GM12878 (cell line): ENCODE measurements at regions not wholly inside any gene's neighbourhood (a gene's known extent, or its start where the extent isn't known, plus 50 kb on each side); places are given as distances from the start of the nearest gene placed in this dataset.

Source experiments
- ATAC-seq: fragments of 200-7000 bp; cut with Tn5 transposase; 3 replicates; pipeline ENCODE4 v1.9.1; 2020; ENCODE audit warnings: mild to moderate bottlenecking, moderate library complexity
- BruUV-seq: library from RNA; stranded (reverse); fragments of 400-500 nt; replicated peaks from 2 replicates; lab custom pipeline; 2021; lab: Mats Ljungman, UMichigan
- CTCF ChIA-PET: fragments of 300-600 bp; sonication (Branson Sonifier 250); formaldehyde crosslinking; extraction: SDS; loops from one replicate; lab custom pipeline; 2021; ENCODE audit warnings: inconsistent platforms; lab: Yijun Ruan, JAX
- POLR2A ChIA-PET: fragments of 350-600 bp; formaldehyde crosslinking; extraction: SDS; loops from one replicate; lab custom pipeline; 2021; ENCODE audit warnings: inconsistent platforms; lab: Charles Lee
- RAD21 ChIA-PET: fragments of 300-600 bp; sonication (Branson Sonifier 250); formaldehyde crosslinking; loops from one replicate; lab custom pipeline; 2023; ENCODE audit warnings: antibody characterized with exemption; ENCODE audit not compliant: unreplicated experiment; lab: Charles Lee
- SMC1A ChIA-PET: fragments of 300-600 bp; sonication (Branson Sonifier 250); formaldehyde crosslinking; loops from one replicate; lab custom pipeline; 2023; ENCODE audit not compliant: unreplicated experiment, uncharacterized antibody; lab: Charles Lee
- DNase-seq: peaks from one replicate; pipeline ENCODE4 v3.0.0-alpha.2; 2011; ENCODE audit warnings: low read depth, low spot score
- FAIRE-seq: peaks from 3 replicates; lab custom pipeline; 2011; peaks lifted over from hg19 to GRCh38; lab: Jason Lieb, UNC
- H2AFZ ChIP-seq: 2 replicates; pipeline ENCODE4 v1.6.0; 2011; ENCODE audit warnings: low read depth, low read length, control low read depth; ENCODE audit not compliant: control insufficient read depth
- H3K27ac ChIP-seq: 2 replicates; pipeline ENCODE4 v1.5.1; 2011; ENCODE audit warnings: control low read depth; ENCODE audit not compliant: control insufficient read depth, insufficient read depth
- H3K27me3 ChIP-seq, 2 experiments: replicated peaks in 1 of 2; 2 replicates each; pipeline versions ENCODE4 v1.6.0 to v1.6.1; 2011; ENCODE audit warnings: low read length in 1 of 2; ENCODE audit not compliant: control insufficient read depth in 2 of 2, insufficient read depth in 2 of 2
- H3K36me3 ChIP-seq, 2 experiments: 2 replicates each; pipeline ENCODE4 v1.5.1; 2011; ENCODE audit warnings: low read length in 1 of 2; ENCODE audit not compliant: control insufficient read depth in 2 of 2, insufficient read depth in 2 of 2
- H3K4me1 ChIP-seq: 2 replicates; pipeline ENCODE4 v1.6.1; 2011; ENCODE audit warnings: mild to moderate bottlenecking, low read length, moderate library complexity, mixed read lengths; ENCODE audit not compliant: control insufficient read depth, insufficient read depth
- H3K4me2 ChIP-seq: 2 replicates; pipeline ENCODE4 v1.6.0; 2011; ENCODE audit warnings: control low read depth; ENCODE audit not compliant: control insufficient read depth, insufficient read depth
- H3K4me3 ChIP-seq: fragments of 200-600 bp; sonication (generic); 2 replicates; pipeline ENCODE4 v1.5.1; 2016
- H3K79me2 ChIP-seq: 2 replicates; pipeline ENCODE4 v1.6.0; 2011; ENCODE audit warnings: low read length; ENCODE audit not compliant: control insufficient read depth, insufficient read depth
- H3K9ac ChIP-seq: 2 replicates; pipeline ENCODE4 v1.8.0; 2011; ENCODE audit warnings: low read length, control low read depth, mixed read lengths; ENCODE audit not compliant: control insufficient read depth, insufficient read depth
- H3K9me3 ChIP-seq: replicated peaks from 3 replicates; pipeline ENCODE4 v1.5.1; 2011; ENCODE audit warnings: mild to moderate bottlenecking, low read length; ENCODE audit not compliant: control insufficient read depth, insufficient read depth
- H4K20me1 ChIP-seq: 2 replicates; pipeline ENCODE4 v1.6.0; 2011; ENCODE audit not compliant: control insufficient read depth, insufficient read depth
- CHD4 ChIP-seq: fragments of 200-600 bp; sonication (generic); IDR thresholded peaks from 2 replicates; pipeline ENCODE4 v1.6.1; 2016; ENCODE audit warnings: mild to moderate bottlenecking
- EGR1 ChIP-seq, 2 experiments: IDR thresholded peaks; 1 replicate in 1 of 2; 2 replicates in 1 of 2; pipeline ENCODE4 v1.6.1; 2011 to 2012; ENCODE audit warnings: low read depth in 2 of 2, low read length in 2 of 2, borderline replicate concordance in 1 of 2, mild to moderate bottlenecking in 1 of 2, moderate library complexity in 1 of 2
- MYC ChIP-seq: IDR thresholded peaks from 2 replicates; pipeline ENCODE4 v1.6.1; 2011; ENCODE audit warnings: mild to moderate bottlenecking, low read length, moderate library complexity, inconsistent platforms; ENCODE audit not compliant: insufficient read depth, insufficient replicate concordance, insufficient read length, severe bottlenecking
- POLR2AphosphoS2 ChIP-seq: IDR thresholded peaks from 2 replicates; pipeline ENCODE4 v1.6.1; 2011; ENCODE audit warnings: low read depth, mild to moderate bottlenecking, low read length, improper control_type of control experiment, moderate library complexity
- WGBS: methylation state at CpG from one replicate; pipeline ENCODE4 v1.1.6; 2016; ENCODE audit warnings: low lambda C conversion rate; ENCODE audit not compliant: insufficient replicate concordance, insufficient coverage; ENCODE audit errors: missing lambda C conversion rate; 5-methylcytosine and 5-hydroxymethylcytosine counted together
- in situ Hi-C: fragments of 300-500 bp; cut with MboI; formaldehyde crosslinking; loops from 9 replicates; pipeline ENCODE4 v1.14.3; 2018; ENCODE audit warnings: mixed read lengths
- intact Hi-C: fragments of 100-400 bp; cut with micrococcal nuclease; formaldehyde crosslinking; loops from one replicate; pipeline ENCODE4 v1.14.2; 2022; ENCODE audit not compliant: unreplicated experiment
- TF ChIP-seq, protein P1 (sequence below): fragments of 450-650 bp; IDR thresholded peaks from 2 replicates; pipeline ENCODE4 v1.6.1; 2017; ENCODE audit warnings: mild to moderate bottlenecking
- TF ChIP-seq, protein P2 (sequence below): IDR thresholded peaks from 2 replicates; pipeline ENCODE4 v1.6.1; 2011; ENCODE audit warnings: borderline replicate concordance, low read depth, mild to moderate bottlenecking, moderate library complexity, low read length; ENCODE audit not compliant: insufficient read depth, poor library complexity, severe bottlenecking
- TF ChIP-seq, protein P3 (sequence below): fragments of 150-350 bp; IDR thresholded peaks from 2 replicates; pipeline ENCODE4 v1.6.1; 2014; ENCODE audit warnings: mild to moderate bottlenecking, low read depth, low read length

DNA sequence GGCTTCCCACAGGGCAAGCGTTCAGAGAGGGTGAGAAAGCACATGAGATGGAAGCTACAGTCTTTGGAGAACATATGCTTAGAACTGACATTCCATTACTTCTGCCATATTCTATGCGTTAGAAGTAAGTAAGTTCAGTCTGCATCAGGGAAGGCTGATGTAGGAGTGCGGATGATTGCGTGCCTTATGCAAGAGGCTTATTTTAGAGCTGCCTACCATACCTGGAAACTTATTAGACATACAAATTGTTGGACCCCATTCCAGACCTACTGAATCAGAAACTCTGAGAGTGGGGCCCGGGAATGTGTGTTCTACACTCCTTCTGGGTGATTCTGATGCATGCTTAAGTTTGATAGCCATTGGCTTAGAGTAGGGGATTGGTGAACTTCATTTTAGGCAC is 174.9 kb downstream of the KTN1 start:
- intact Hi-C loops: no loop called here
- BruUV-seq: no TSS peak
- no peak overlapping the region for H3K4me3 ChIP-seq
- TF ChIP-seq POLR2AphosphoS2 (no peak), MYC (no peak), EGR1 (IDR thresholded peaks at IDR 0.05; ENCODE audit: borderline replicate concordance in 1 of 2, low read depth in 2 of 2, low read length in 2 of 2) (no peak), CHD4 (no peak)
- TF ChIP-seq, protein P1, sequence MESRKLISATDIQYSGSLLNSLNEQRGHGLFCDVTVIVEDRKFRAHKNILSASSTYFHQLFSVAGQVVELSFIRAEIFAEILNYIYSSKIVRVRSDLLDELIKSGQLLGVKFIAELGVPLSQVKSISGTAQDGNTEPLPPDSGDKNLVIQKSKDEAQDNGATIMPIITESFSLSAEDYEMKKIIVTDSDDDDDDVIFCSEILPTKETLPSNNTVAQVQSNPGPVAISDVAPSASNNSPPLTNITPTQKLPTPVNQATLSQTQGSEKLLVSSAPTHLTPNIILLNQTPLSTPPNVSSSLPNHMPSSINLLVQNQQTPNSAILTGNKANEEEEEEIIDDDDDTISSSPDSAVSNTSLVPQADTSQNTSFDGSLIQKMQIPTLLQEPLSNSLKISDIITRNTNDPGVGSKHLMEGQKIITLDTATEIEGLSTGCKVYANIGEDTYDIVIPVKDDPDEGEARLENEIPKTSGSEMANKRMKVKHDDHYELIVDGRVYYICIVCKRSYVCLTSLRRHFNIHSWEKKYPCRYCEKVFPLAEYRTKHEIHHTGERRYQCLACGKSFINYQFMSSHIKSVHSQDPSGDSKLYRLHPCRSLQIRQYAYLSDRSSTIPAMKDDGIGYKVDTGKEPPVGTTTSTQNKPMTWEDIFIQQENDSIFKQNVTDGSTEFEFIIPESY: no peak
- TF ChIP-seq, protein P2, sequence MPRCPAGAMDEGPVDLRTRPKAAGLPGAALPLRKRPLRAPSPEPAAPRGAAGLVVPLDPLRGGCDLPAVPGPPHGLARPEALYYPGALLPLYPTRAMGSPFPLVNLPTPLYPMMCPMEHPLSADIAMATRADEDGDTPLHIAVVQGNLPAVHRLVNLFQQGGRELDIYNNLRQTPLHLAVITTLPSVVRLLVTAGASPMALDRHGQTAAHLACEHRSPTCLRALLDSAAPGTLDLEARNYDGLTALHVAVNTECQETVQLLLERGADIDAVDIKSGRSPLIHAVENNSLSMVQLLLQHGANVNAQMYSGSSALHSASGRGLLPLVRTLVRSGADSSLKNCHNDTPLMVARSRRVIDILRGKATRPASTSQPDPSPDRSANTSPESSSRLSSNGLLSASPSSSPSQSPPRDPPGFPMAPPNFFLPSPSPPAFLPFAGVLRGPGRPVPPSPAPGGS: no peak
- TF ChIP-seq, protein P3, sequence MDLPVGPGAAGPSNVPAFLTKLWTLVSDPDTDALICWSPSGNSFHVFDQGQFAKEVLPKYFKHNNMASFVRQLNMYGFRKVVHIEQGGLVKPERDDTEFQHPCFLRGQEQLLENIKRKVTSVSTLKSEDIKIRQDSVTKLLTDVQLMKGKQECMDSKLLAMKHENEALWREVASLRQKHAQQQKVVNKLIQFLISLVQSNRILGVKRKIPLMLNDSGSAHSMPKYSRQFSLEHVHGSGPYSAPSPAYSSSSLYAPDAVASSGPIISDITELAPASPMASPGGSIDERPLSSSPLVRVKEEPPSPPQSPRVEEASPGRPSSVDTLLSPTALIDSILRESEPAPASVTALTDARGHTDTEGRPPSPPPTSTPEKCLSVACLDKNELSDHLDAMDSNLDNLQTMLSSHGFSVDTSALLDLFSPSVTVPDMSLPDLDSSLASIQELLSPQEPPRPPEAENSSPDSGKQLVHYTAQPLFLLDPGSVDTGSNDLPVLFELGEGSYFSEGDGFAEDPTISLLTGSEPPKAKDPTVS: no peak
- no peaks in the 10 kb centered on the region for H3K36me3 ChIP-seq
- DNase-seq: no peak
- no peaks in the 10 kb centered on the region for H3K27me3 ChIP-seq
- H3K79me2 ChIP-seq: no peaks in the 10 kb centered on the region
- WGBS: 78% methylated on average over 5 of the region's 5 CpGs
- H3K4me1 ChIP-seq: no peaks in the 10 kb centered on the region
- no peaks in the 10 kb centered on the region for H3K9me3 ChIP-seq
- ATAC-seq: no peak
- no peak overlapping the region for H3K9ac ChIP-seq
- in situ Hi-C loops: no loop called here
- no peak overlapping the region for H2AFZ ChIP-seq
- ChIA-PET RAD21 (no interaction called here), SMC1A (no interaction called here), CTCF (no interaction called here), POLR2A (no interaction called here)
- H3K4me2 ChIP-seq: no peak overlapping the region
- FAIRE-seq: no peak
- H3K27ac ChIP-seq: no peak overlapping the region
- no peaks in the 10 kb centered on the region for H4K20me1 ChIP-seq
